Common myeloid progenitor, CD34-positive (primary cell): ENCODE measurements at regions not wholly inside any gene's neighbourhood (a gene's known extent, or its start where the extent isn't known, plus 50 kb on each side); places are given as distances from the start of the nearest gene placed in this dataset.

ENCODE experiments used
- CTCF ChIA-PET: fragments of 350-600 bp; sonication (Branson Sonifier 250); formaldehyde crosslinking; loops from one replicate; lab custom pipeline; 2021; ENCODE audit warnings: antibody characterized with exemption; lab: Charles Lee
- POLR2A ChIA-PET: fragments of 350-600 bp; sonication (Branson Sonifier 250); formaldehyde crosslinking; loops from one replicate; lab custom pipeline; 2021; ENCODE audit warnings: antibody characterized with exemption; lab: Charles Lee
- DNase-seq, 3 donors: peaks; one replicate each; pipeline versions ENCODE4 v3.0.0 to v3.0.0-alpha.2; 2013
- H3K27ac ChIP-seq, 2 experiments: 1 replicate in 1 of 2; 2 replicates in 1 of 2; pipeline ENCODE4 v1.7.0; 2013; ENCODE audit warnings: inconsistent platforms in 2 of 2, low read length in 2 of 2, mild to moderate bottlenecking in 2 of 2, low read depth in 1 of 2, moderate library complexity in 1 of 2; ENCODE audit not compliant: severe bottlenecking in 2 of 2, insufficient read depth in 1 of 2, poor library complexity in 1 of 2
- H3K27me3 ChIP-seq, 5 experiments: replicated peaks in 2 of 5; 1 replicate in 3 of 5; 2 replicates in 2 of 5; pipeline versions ENCODE4 v1.6.1 to v1.7.0; 2013; ENCODE audit warnings: low read length in 4 of 5, mild to moderate bottlenecking in 2 of 5, moderate library complexity in 2 of 5, inconsistent platforms in 1 of 5; ENCODE audit not compliant: insufficient read depth in 5 of 5, control insufficient read depth in 4 of 5
- H3K36me3 ChIP-seq, 4 experiments: 1 replicate in 2 of 4; 2 replicates in 2 of 4; pipeline versions ENCODE4 v1.6.1 to v1.7.0; 2013; ENCODE audit warnings: low read length in 3 of 4, control low read depth in 1 of 4, mild to moderate bottlenecking in 1 of 4; ENCODE audit not compliant: control insufficient read depth in 4 of 4, insufficient read depth in 4 of 4
- H3K4me1 ChIP-seq, 4 experiments: 1 replicate in 3 of 4; 2 replicates in 1 of 4; pipeline versions ENCODE4 v1.6.1 to v1.7.1; 2013; ENCODE audit warnings: low read length in 3 of 4, mild to moderate bottlenecking in 3 of 4, control low read depth in 1 of 4, inconsistent platforms in 1 of 4, moderate library complexity in 1 of 4; ENCODE audit not compliant: control insufficient read depth in 4 of 4, insufficient read depth in 4 of 4; ENCODE audit errors: control extremely low read depth in 1 of 4
- H3K4me3 ChIP-seq, 7 experiments: 1 replicate in 4 of 7; 2 replicates in 3 of 7; pipeline versions ENCODE4 v1.5.1 to v1.7.0; 2013; ENCODE audit warnings: mild to moderate bottlenecking in 7 of 7, low read length in 6 of 7, moderate library complexity in 6 of 7, inconsistent platforms in 2 of 7, low read depth in 2 of 7, control low read depth in 1 of 7; ENCODE audit not compliant: insufficient read depth in 4 of 7, control insufficient read depth in 1 of 7; ENCODE audit errors: extremely low read depth in 1 of 7
- H3K9me3 ChIP-seq, 5 experiments: 1 replicate in 4 of 5; 2 replicates in 1 of 5; pipeline versions ENCODE4 v1.6.1 to v1.7.1; 2013; ENCODE audit warnings: low read length in 4 of 5, mild to moderate bottlenecking in 2 of 5, inconsistent platforms in 1 of 5, low read depth in 1 of 5, moderate library complexity in 1 of 5; ENCODE audit not compliant: control insufficient read depth in 4 of 5, insufficient read depth in 2 of 5; ENCODE audit errors: control extremely low read depth in 1 of 5
- whole genome bisulfite sequencing: methylation state at CpG from one replicate; pipeline ENCODE4 v1.1.5; 2013; ENCODE audit not compliant: insufficient coverage; 5-methylcytosine and 5-hydroxymethylcytosine counted together

DNA sequence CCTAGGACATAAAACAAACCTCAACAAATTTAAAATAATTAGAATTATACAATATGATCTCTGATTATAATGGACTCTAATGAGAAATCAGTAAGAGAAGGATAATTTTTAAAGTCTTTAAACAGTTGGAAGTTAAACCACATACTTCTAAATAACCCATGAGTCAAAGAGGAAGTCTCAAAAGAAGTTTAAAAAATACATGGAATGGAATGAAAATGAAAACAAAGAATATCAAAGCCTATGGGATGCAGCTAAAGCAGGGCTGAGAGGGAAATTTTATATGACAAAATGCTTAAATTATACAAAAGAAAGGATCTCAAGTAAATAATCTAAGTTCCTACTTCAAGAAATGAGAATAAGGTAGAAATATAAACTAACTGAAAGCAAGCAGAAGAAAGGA lies 460.5 kb downstream of the RPS24 start:
- Histone ChIP-seq H3K27ac (no peak overlapping the region), H3K4me1 (peaks cover 0 to 16% (median 0%) of the 10 kb centered on the region in 4 experiments), H3K9me3 (peaks cover 3 to 20% (median 5%) of the 10 kb centered on the region in 5 experiments), H3K36me3 (no peaks in the 10 kb centered on the region), H3K4me3 (no peak overlapping the region), H3K27me3 (no peaks in the 10 kb centered on the region)
- no peak for DNase-seq
- ChIA-PET CTCF (no interaction called here), POLR2A (no interaction called here)

DNA sequence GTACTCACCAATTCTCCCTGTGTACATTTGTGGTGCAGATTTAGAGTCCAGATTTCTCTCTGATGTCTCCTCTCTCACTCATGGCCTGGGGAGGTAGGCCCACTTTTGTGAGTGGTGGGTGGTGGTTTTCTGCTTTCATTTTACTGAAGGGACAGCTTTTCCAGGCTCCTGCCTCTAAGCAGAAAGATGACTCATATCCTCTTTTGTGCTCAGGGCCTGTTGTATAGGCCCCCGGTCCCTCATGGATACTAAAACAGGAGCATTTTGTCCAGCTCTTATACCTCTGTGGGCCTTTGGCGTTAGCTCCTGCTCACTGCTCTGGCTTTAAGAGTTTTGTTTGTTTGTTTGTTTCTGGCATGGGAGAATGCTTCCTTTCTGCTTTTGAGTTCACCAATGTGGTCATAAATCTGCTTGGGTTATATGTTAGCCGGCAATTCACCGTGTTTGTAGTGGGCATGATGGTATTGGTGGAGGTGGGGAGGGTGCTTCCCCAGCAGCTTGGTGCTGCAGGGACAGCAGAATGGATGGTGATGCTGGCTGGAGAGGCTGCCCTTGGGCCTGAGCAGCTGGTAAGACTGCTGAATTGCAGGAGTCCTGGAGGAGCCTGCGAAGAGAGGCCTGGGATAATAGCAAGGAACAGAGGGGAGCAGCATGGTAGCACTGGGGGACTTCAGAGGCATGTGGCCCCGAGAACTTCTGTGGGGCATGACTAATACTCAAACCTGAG lies 468.7 kb downstream of the RPS24 start:
- no peak overlapping the region for H3K4me3 ChIP-seq
- ChIA-PET CTCF (no interaction called here), POLR2A (no interaction called here)
- H3K36me3 ChIP-seq = no peaks in the 10 kb centered on the region
- peaks cover 0 to 5% (median 0%) of the 10 kb centered on the region in 5 experiments for H3K9me3 ChIP-seq
- H3K27ac ChIP-seq = no peak overlapping the region
- peaks cover 0 to 16% (median 0%) of the 10 kb centered on the region in 4 experiments for H3K4me1 ChIP-seq
- peak in 2 of 3 donors; percentile 11 to 23 for DNase-seq
- WGBS = 91% methylated on average over 4 of the region's 6 CpGs
- H3K27me3 ChIP-seq = no peaks in the 10 kb centered on the region

- WGBS = 91% methylated on average over 2 of the region's 3 CpGs
- H3K4me3 ChIP-seq = no peak overlapping the region
- H3K4me1 ChIP-seq = peaks cover 0 to 12% (median 0%) of the 10 kb centered on the region in 4 experiments
- no peaks in the 10 kb centered on the region for H3K36me3 ChIP-seq
- H3K27me3 ChIP-seq = no peaks in the 10 kb centered on the region
- ChIA-PET CTCF (no interaction called here), POLR2A (no interaction called here)
- H3K27ac ChIP-seq = no peak overlapping the region
- DNase-seq = no peak
- peaks cover 0 to 5% (median 0%) of the 10 kb centered on the region in 5 experiments for H3K9me3 ChIP-seq
These were observed 470.5 kb downstream of the RPS24 start for GRCh38 chr10:78504181-78504580.

- no peaks in the 10 kb centered on the region for H3K36me3 ChIP-seq
- no peak for DNase-seq
- ChIA-PET POLR2A (no interaction called here), CTCF (no interaction called here)
- H3K27me3 ChIP-seq = no peaks in the 10 kb centered on the region
- peaks cover 0 to 12% (median 0%) of the 10 kb centered on the region in 4 experiments for H3K4me1 ChIP-seq
- H3K4me3 ChIP-seq = no peak overlapping the region
- no peak overlapping the region for H3K27ac ChIP-seq
- peaks cover 0 to 5% (median 0%) of the 10 kb centered on the region in 5 experiments for H3K9me3 ChIP-seq
- 96% methylated on average over 3 of the region's 4 CpGs for WGBS
These were observed 472.0 kb downstream of the RPS24 start for GRCh38 chr10:78505657-78506056.

DNA sequence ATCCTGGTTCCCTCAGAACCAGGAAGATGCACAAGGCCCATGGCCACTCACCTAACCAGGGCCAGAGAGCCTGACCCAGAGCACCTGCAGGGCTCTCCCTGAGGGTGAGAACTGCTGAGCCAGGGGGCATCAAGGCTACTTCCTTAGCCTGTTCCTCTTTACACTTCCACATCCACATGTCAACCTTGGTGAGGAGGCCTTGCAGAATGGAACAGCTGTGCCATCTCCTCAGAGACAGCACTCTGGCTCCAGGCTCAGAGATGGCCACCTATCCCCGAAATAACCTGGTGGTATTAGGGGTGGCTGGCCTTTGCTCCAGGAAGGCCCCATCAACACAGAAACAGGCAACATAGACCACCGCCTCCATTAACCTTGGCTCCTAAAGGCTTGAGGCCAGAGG lies 473.0 kb downstream of the RPS24 start:
- H3K36me3 ChIP-seq = no peaks in the 10 kb centered on the region
- POLR2A ChIA-PET = no interaction called here
- peaks cover 0 to 12% (median 0%) of the 10 kb centered on the region in 4 experiments for H3K4me1 ChIP-seq
- DNase-seq = no peak
- WGBS = 100% methylated on average over 2 of the region's 2 CpGs
- no peak overlapping the region for H3K27ac ChIP-seq
- H3K4me3 ChIP-seq = no peak overlapping the region
- CTCF ChIA-PET = no interaction called here
- no peaks in the 10 kb centered on the region for H3K27me3 ChIP-seq
- H3K9me3 ChIP-seq = peaks cover 0 to 5% (median 0%) of the 10 kb centered on the region in 5 experiments

- Histone ChIP-seq H3K4me3 (no peak overlapping the region), H3K27ac (no peak overlapping the region), H3K27me3 (no peaks in the 10 kb centered on the region), H3K4me1 (peaks cover 0 to 2% (median 0%) of the 10 kb centered on the region in 4 experiments), H3K9me3 (peaks cover 0 to 5% (median 0%) of the 10 kb centered on the region in 5 experiments), H3K36me3 (no peaks in the 10 kb centered on the region)
- DNase-seq = no peak
- ChIA-PET CTCF (no interaction called here), POLR2A (no interaction called here)
- over 99% methylated on average over 8 of the region's 8 CpGs for WGBS
These were observed 474.0 kb downstream of the RPS24 start for GRCh38 chr10:78507510-78508160.
